H1 (cell line): ENCODE measurements at regions not wholly inside any gene's neighbourhood (a gene's known extent, or its start where the extent isn't known, plus 50 kb on each side); places are given as distances from the start of the nearest gene placed in this dataset.
A peak's percentile ranks its signal among the peaks of the same experiment; 100 is the strongest.

ENCODE experiments used
- CTCF ChIA-PET: fragments of 300-600 bp; sonication (Branson Sonifier 250); formaldehyde crosslinking; loops from one replicate; lab custom pipeline; 2021; ENCODE audit not compliant: partially characterized antibody; lab: Charles Lee
- POLR2A ChIA-PET: fragments of 300-600 bp; sonication (Branson Sonifier 250); formaldehyde crosslinking; loops from one replicate; lab custom pipeline; 2021; ENCODE audit warnings: inconsistent platforms; ENCODE audit not compliant: partially characterized antibody; lab: Charles Lee
- DNase-seq, 2 experiments: peaks; one replicate each; pipeline versions ENCODE4 v3.0.0 to v3.0.0-alpha.2; 2010 to 2022; ENCODE audit warnings: low spot score in 2 of 2, low read depth in 1 of 2, mixed read lengths in 1 of 2
- FAIRE-seq: peaks from 2 replicates; lab custom pipeline; 2011; peaks lifted over from hg19 to GRCh38; lab: Jason Lieb, UNC
- H2AFZ ChIP-seq: 2 replicates; pipeline ENCODE4 v1.8.1; 2012; ENCODE audit warnings: low read length, inconsistent platforms
- H2AK5ac ChIP-seq: 2 replicates; pipeline ENCODE4 v1.6.1; 2013; ENCODE audit warnings: low read depth, low read length
- H2BK120ac ChIP-seq: replicated peaks from 2 replicates; pipeline ENCODE3; 2013; ENCODE audit warnings: low read depth, low read length, inconsistent platforms
- H2BK12ac ChIP-seq: 2 replicates; pipeline ENCODE4 v1.6.1; 2013; ENCODE audit warnings: low read depth, low read length
- H2BK15ac ChIP-seq: 2 replicates; pipeline ENCODE4 v1.6.1; 2013; ENCODE audit warnings: low read length
- H2BK20ac ChIP-seq: 2 replicates; pipeline ENCODE4 v1.6.1; 2013; ENCODE audit warnings: low read length
- H2BK5ac ChIP-seq: 2 replicates; pipeline ENCODE4 v1.6.1; 2013; ENCODE audit warnings: low read depth, low read length
- H3K14ac ChIP-seq: 2 replicates; pipeline ENCODE4 v1.6.1; 2013; ENCODE audit warnings: inconsistent platforms; ENCODE audit not compliant: insufficient read length
- H3K18ac ChIP-seq: 2 replicates; pipeline ENCODE4 v1.6.1; 2013; ENCODE audit warnings: low read length; ENCODE audit errors: extremely low read depth
- H3K23ac ChIP-seq: 2 replicates; pipeline ENCODE4 v1.6.1; 2013; ENCODE audit warnings: inconsistent platforms; ENCODE audit not compliant: insufficient read length
- H3K23me2 ChIP-seq: 2 replicates; pipeline ENCODE4 v1.6.1; 2013; ENCODE audit warnings: low read depth, low read length
- H3K27ac ChIP-seq: 2 replicates; pipeline ENCODE4 v1.6.1; 2011; ENCODE audit warnings: low read depth, low read length, inconsistent platforms
- H3K27me3 ChIP-seq, 4 experiments: replicated peaks in 1 of 4; 1 replicate in 1 of 4; 2 replicates in 3 of 4; pipeline versions ENCODE4 v1.6.1 to v1.8.1; 2011 to 2013; ENCODE audit warnings: low read length in 3 of 4, mild to moderate bottlenecking in 3 of 4, inconsistent platforms in 2 of 4, mixed read lengths in 2 of 4, moderate library complexity in 1 of 4; ENCODE audit not compliant: control insufficient read depth in 3 of 4, insufficient read depth in 3 of 4; ENCODE audit errors: extremely low read depth in 1 of 4
- H3K36me3 ChIP-seq, 4 experiments: 2 replicates each; pipeline versions ENCODE4 v1.6.1 to v1.8.1; 2011 to 2013; ENCODE audit warnings: mild to moderate bottlenecking in 4 of 4, low read length in 3 of 4, moderate library complexity in 2 of 4, control low read depth in 1 of 4, inconsistent platforms in 1 of 4; ENCODE audit not compliant: insufficient read depth in 4 of 4, control insufficient read depth in 2 of 4
- H3K4ac ChIP-seq: replicated peaks from 2 replicates; pipeline ENCODE3; 2013; ENCODE audit warnings: low read length, low read depth, mixed read lengths, inconsistent platforms; ENCODE audit not compliant: insufficient read length
- H3K4me1 ChIP-seq, 4 experiments: replicated peaks in 1 of 4; 1 replicate in 1 of 4; 2 replicates in 3 of 4; pipeline versions ENCODE4 v1.6.1 to v1.8.1; 2011 to 2013; ENCODE audit warnings: low read length in 3 of 4, inconsistent platforms in 2 of 4, mixed read lengths in 1 of 4; ENCODE audit not compliant: insufficient read depth in 4 of 4, control insufficient read depth in 3 of 4
- H3K4me2 ChIP-seq, 2 experiments: 2 replicates each; pipeline versions ENCODE4 v1.6.1 to v1.8.1; 2011 to 2013; ENCODE audit warnings: low read depth in 2 of 2, low read length in 2 of 2, control low read depth in 1 of 2, inconsistent platforms in 1 of 2, mild to moderate bottlenecking in 1 of 2; ENCODE audit not compliant: insufficient read depth in 1 of 2
- H3K4me3 ChIP-seq, 4 experiments: fragments of 200-600, 300-600 bp in 1 of 4; sonication (generic), shearing (Covaris generic), sonication (Bioruptor Twin) in 1 of 4; 2 replicates each; pipeline versions ENCODE4 v1.5.1 to v1.8.1; 2011 to 2016; ENCODE audit warnings: low read length in 4 of 4, low read depth in 3 of 4, control low read depth in 2 of 4, inconsistent platforms in 2 of 4, mild to moderate bottlenecking in 2 of 4, mixed read lengths in 1 of 4, moderate library complexity in 1 of 4; ENCODE audit not compliant: insufficient read depth in 2 of 4; ENCODE audit errors: extremely low read depth in 1 of 4
- H3K56ac ChIP-seq: replicated peaks from 2 replicates; pipeline ENCODE3; 2013; ENCODE audit warnings: low read depth, mild to moderate bottlenecking, mixed read lengths, low read length, inconsistent platforms; ENCODE audit not compliant: insufficient read length
- H3K79me1 ChIP-seq: 2 replicates; pipeline ENCODE4 v1.6.1; 2013; ENCODE audit warnings: low read depth, low read length, control low read depth
- H3K79me2 ChIP-seq, 2 experiments: 2 replicates each; pipeline versions ENCODE4 v1.6.1 to v1.8.1; 2012 to 2013; ENCODE audit warnings: low read length in 2 of 2, mild to moderate bottlenecking in 2 of 2, inconsistent platforms in 1 of 2; ENCODE audit not compliant: insufficient read depth in 2 of 2, control insufficient read depth in 1 of 2
- H3K9ac ChIP-seq, 4 experiments: replicated peaks in 1 of 4; 1 replicate in 1 of 4; 2 replicates in 3 of 4; pipeline versions ENCODE4 v1.6.1 to v1.8.1; 2011 to 2013; ENCODE audit warnings: low read depth in 3 of 4, low read length in 3 of 4, control low read depth in 2 of 4, mild to moderate bottlenecking in 2 of 4, moderate library complexity in 2 of 4, inconsistent platforms in 1 of 4; ENCODE audit errors: extremely low read depth in 1 of 4
- H3K9me3 ChIP-seq, 2 experiments: 2 replicates each; pipeline versions ENCODE4 v1.6.1 to v1.8.1; 2012 to 2013; ENCODE audit warnings: mild to moderate bottlenecking in 2 of 2, moderate library complexity in 2 of 2, control low read depth in 1 of 2, inconsistent platforms in 1 of 2, low read depth in 1 of 2, low read length in 1 of 2, mixed read lengths in 1 of 2; ENCODE audit not compliant: insufficient read depth in 2 of 2
- H4K20me1 ChIP-seq, 2 experiments: replicated peaks in 1 of 2; 2 replicates each; pipeline versions ENCODE3 to v1.8.1; 2011 to 2013; ENCODE audit warnings: inconsistent platforms in 2 of 2, low read length in 2 of 2, mild to moderate bottlenecking in 1 of 2; ENCODE audit not compliant: insufficient read depth in 2 of 2, control insufficient read depth in 1 of 2
- H4K5ac ChIP-seq: 2 replicates; pipeline ENCODE4 v1.6.1; 2013; ENCODE audit warnings: low read length, low read depth, mixed read lengths, inconsistent platforms; ENCODE audit not compliant: insufficient read length
- H4K8ac ChIP-seq: 2 replicates; pipeline ENCODE4 v1.8.0; 2013; ENCODE audit warnings: mild to moderate bottlenecking, moderate library complexity, low read length, inconsistent platforms; ENCODE audit not compliant: insufficient read depth; ENCODE audit errors: extremely low read depth
- H4K91ac ChIP-seq: replicated peaks from 2 replicates; pipeline ENCODE3; 2013; ENCODE audit warnings: low read length, mixed read lengths, inconsistent platforms; ENCODE audit not compliant: insufficient read length
- ATF2 ChIP-seq: IDR thresholded peaks from 2 replicates; pipeline ENCODE4 v1.6.1; 2012; ENCODE audit warnings: low read length, inconsistent platforms
- CEBPB ChIP-seq: IDR thresholded peaks from 2 replicates; pipeline ENCODE4 v1.6.1; 2012; ENCODE audit warnings: low read depth, low read length
- GABPA ChIP-seq: IDR thresholded peaks from 2 replicates; pipeline ENCODE4 v1.6.1; 2011; ENCODE audit warnings: mild to moderate bottlenecking, low read length, moderate library complexity, borderline replicate concordance; ENCODE audit not compliant: insufficient read depth
- MAFK ChIP-seq: IDR thresholded peaks from 2 replicates; pipeline ENCODE4 v1.6.1; 2012; ENCODE audit warnings: low read depth, mild to moderate bottlenecking, improper control_type of control experiment, low read length
- SP2 ChIP-seq: IDR thresholded peaks from 2 replicates; pipeline ENCODE4 v1.6.1; 2012; ENCODE audit warnings: mild to moderate bottlenecking, low read length, inconsistent platforms
- SUZ12 ChIP-seq: fragments of 200-600 bp; sonication (generic); IDR thresholded peaks from 2 replicates; pipeline ENCODE4 v1.6.1; 2012; ENCODE audit warnings: mild to moderate bottlenecking, inconsistent platforms, low read length, moderate library complexity, mixed read lengths
- WGBS, 2 experiments: shearing (Covaris generic) in 1 of 2; methylation state at CpG; one replicate each; pipeline versions ENCODE4 v1.1.6 to v1.1.7; 2013 to 2015; ENCODE audit warnings: low lambda C conversion rate in 2 of 2, mixed read lengths in 2 of 2, inconsistent platforms in 1 of 2, low coverage in 1 of 2, missing lambda C conversion rate in 1 of 2; ENCODE audit not compliant: insufficient replicate concordance in 2 of 2, insufficient coverage in 1 of 2, insufficient read length in 1 of 2; ENCODE audit errors: extremely low coverage in 1 of 2, missing lambda C conversion rate in 1 of 2; 5-methylcytosine and 5-hydroxymethylcytosine counted together

- POLR2A ChIA-PET, result no interaction called here
- no peak overlapping the region for H2BK12ac ChIP-seq
- H3K79me1 ChIP-seq, result no peaks in the 10 kb centered on the region
- no peak overlapping the region for H3K27ac ChIP-seq
- H3K27me3 ChIP-seq, result no peaks in the 10 kb centered on the region
- no peak overlapping the region for H3K4ac ChIP-seq
- H3K9ac ChIP-seq, result no peak overlapping the region
- H3K4me2 ChIP-seq, result no peak overlapping the region
- no peak overlapping the region for H4K91ac ChIP-seq
- H2BK15ac ChIP-seq, result no peak overlapping the region
- no peak overlapping the region for H4K8ac ChIP-seq
- WGBS, 2 experiments, result 100% methylated on average over 3 of the region's 3 CpGs; no CpG with 5 or more reads in 1 of the 2 experiments
- no peaks in the 10 kb centered on the region for H3K9me3 ChIP-seq
- H2AK5ac ChIP-seq, result no peak overlapping the region
- H2BK5ac ChIP-seq, result no peak overlapping the region
- H3K79me2 ChIP-seq, result no peaks in the 10 kb centered on the region
- CTCF ChIA-PET, result no interaction called here
- TF ChIP-seq GABPA (no peak), ATF2 (no peak), SP2 (no peak), SUZ12 (no peak), MAFK (no peak), CEBPB (peak; percentile 61)
- no peak overlapping the region for H2BK20ac ChIP-seq
- no peaks in the 10 kb centered on the region; the same call in 1 of the 2 replicates for H3K23me2 ChIP-seq
- H3K4me1 ChIP-seq, result no peaks in the 10 kb centered on the region
- no peak overlapping the region for H3K23ac ChIP-seq
- no peak overlapping the region for H3K4me3 ChIP-seq
- no peak overlapping the region for H3K14ac ChIP-seq
- no peak overlapping the region; the same call in 1 of the 2 replicates for H2AFZ ChIP-seq
- no peak overlapping the region for H3K18ac ChIP-seq
- H3K36me3 ChIP-seq, result no peaks in the 10 kb centered on the region
- H4K20me1 ChIP-seq, result no peaks in the 10 kb centered on the region
- no peak overlapping the region for H3K56ac ChIP-seq
- no peak overlapping the region for H2BK120ac ChIP-seq
- no peak overlapping the region for H4K5ac ChIP-seq
- DNase-seq, result no peak
- FAIRE-seq, result no peak
Measured at GRCh38 chr14:98014851-98015615, 1217.9 kb downstream of the VRK1 start.
